ENCODE measurements at regions not wholly inside any gene's neighbourhood (a gene's known extent, or its start where the extent isn't known, plus 50 kb on each side); places are given as distances from the start of the nearest gene placed in this dataset.
"Not testable (repeated sequence)": the region's sequence is repeated elsewhere in the genome, so short reads cannot be mapped to it uniquely, and the experiment has no call there.

- DNase-seq = no peak
Measured at GRCh38 chr11:127804747-127805400, 782.5 kb downstream of the ETS1 start.

- no peak for DNase-seq
Measured at GRCh38 chr11:127803755-127804154, 783.6 kb downstream of the ETS1 start.

GRCh38 chr11:127800989-127801688, 786.2 kb downstream of the ETS1 start:
- DNase-seq = no peak

GRCh38 chr11:127795326-127795725, 792.0 kb downstream of the ETS1 start:
- no peak for DNase-seq

- no peak for DNase-seq
Measured at GRCh38 chr11:127791844-127792243, 791.3 kb upstream of the KIRREL3 start.

GRCh38 chr11:127790592-127790991, 790.0 kb upstream of the KIRREL3 start:
- no peak for DNase-seq

- DNase-seq = no peak
Measured at GRCh38 chr11:127789927-127790326, 789.4 kb upstream of the KIRREL3 start.

GRCh38 chr11:127772938-127773337, 772.4 kb upstream of the KIRREL3 start:
- DNase-seq = not testable (repeated sequence)

- not testable (repeated sequence) for DNase-seq
Measured at GRCh38 chr11:127768931-127769330, 768.4 kb upstream of the KIRREL3 start.

GRCh38 chr11:127766734-127767133, 766.2 kb upstream of the KIRREL3 start:
- DNase-seq = no peak

- no peak for DNase-seq
Measured at GRCh38 chr11:127738771-127739286, 738.3 kb upstream of the KIRREL3 start.

- no peak for DNase-seq
Measured at GRCh38 chr11:127737499-127737898, 736.9 kb upstream of the KIRREL3 start.

- DNase-seq = no peak
Measured at GRCh38 chr11:127733552-127733951, 733.0 kb upstream of the KIRREL3 start.

GRCh38 chr11:127726367-127726766, 725.8 kb upstream of the KIRREL3 start:
- DNase-seq = no peak

GRCh38 chr11:127723714-127724113, 723.1 kb upstream of the KIRREL3 start:
- DNase-seq = no peak

GRCh38 chr11:127713226-127713625, 712.7 kb upstream of the KIRREL3 start:
- DNase-seq = no peak

GRCh38 chr11:127711748-127712147, 711.2 kb upstream of the KIRREL3 start:
- DNase-seq = no peak

- no peak for DNase-seq
Measured at GRCh38 chr11:127710831-127711230, 710.3 kb upstream of the KIRREL3 start.

- DNase-seq = no peak
Measured at GRCh38 chr11:127709960-127710359, 709.4 kb upstream of the KIRREL3 start.

- no peak for DNase-seq
Measured at GRCh38 chr11:127693686-127694085, 693.1 kb upstream of the KIRREL3 start.

GRCh38 chr11:127683321-127683720, 682.8 kb upstream of the KIRREL3 start:
- DNase-seq = no peak

- no peak for DNase-seq
Measured at GRCh38 chr11:127679816-127680545, 679.4 kb upstream of the KIRREL3 start.

GRCh38 chr11:127678631-127679030, 678.1 kb upstream of the KIRREL3 start:
- DNase-seq = no peak
